C4-2B (cell line): ENCODE measurements at regions not wholly inside any gene's neighbourhood (a gene's known extent, or its start where the extent isn't known, plus 50 kb on each side); places are given as distances from the start of the nearest gene placed in this dataset.

Experiments
- CTCF ChIP-seq: fragments of 450-650 bp; conservative IDR thresholded peaks from 2 replicates; pipeline ENCODE4 v1.5.1; 2017; ENCODE audit warnings: mild to moderate bottlenecking
- ZFX ChIP-seq: fragments of 450-650 bp; IDR thresholded peaks from 2 replicates; pipeline ENCODE4 v1.6.1; 2017

DNA sequence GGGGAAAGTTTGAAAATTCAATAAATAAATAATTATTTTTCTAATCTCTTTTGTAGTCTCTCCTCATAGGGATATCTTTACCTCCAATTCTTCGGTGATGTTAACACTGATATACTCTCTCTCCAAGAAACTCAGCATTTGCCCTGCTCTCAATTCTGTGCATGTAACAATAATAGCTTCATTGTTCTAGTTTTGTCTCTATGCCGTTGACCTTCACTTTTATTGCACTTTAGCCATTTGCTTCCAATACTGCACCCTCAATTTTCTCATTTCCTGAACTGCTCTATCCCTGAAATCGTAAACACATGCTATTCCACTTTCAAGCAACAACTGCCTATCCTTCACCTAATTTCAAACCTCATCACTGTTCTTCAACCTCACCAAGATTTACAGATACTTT, 645.0 kb downstream of the C12orf50 start:
- TF ChIP-seq CTCF (no peak), ZFX (no peak)
